NCI-H345 (cell line): ENCODE measurements at regions not wholly inside any gene's neighbourhood (a gene's known extent, or its start where the extent isn't known, plus 50 kb on each side); places are given as distances from the start of the nearest gene placed in this dataset.
"Not testable (repeated sequence)": the region's sequence is repeated elsewhere in the genome, so short reads cannot be mapped to it uniquely, and the experiment has no call there.

Experiments
- DNase-seq: peaks from one replicate; lab custom pipeline; 2025; lab: John Stamatoyannopoulos, UW

DNA sequence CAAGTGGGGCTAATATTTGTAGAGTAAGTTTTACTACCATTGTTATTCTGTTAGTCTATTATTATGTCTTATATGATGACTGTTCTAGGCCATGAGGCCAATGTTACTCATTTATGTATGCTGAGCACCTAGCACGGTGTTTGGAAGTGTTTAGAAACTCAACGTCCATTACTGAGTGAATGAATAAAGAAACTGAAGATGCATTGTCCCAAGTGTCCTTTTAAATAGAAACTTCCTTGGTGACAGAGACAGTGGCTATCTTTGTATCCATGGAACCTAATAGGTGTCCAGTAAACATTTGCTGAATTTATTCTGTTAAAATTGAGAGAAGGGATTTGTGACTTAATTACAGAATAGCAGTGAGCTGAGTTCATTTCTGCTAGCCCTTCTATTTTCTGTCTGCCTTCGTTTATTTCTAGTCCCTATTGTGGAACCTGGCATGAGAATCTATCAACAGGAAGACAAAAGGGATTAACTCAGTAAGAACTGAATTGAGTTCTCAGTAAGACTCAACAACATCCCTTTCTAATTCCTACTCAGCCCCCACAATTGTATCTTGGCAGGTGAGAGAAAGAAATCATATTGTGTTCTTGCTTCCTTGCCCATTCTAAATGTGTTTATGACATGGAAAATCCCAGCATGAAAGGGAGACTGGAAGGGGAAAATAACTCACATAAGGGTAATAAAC is 246.6 kb upstream of the LRRC3B start:
- no peak for DNase-seq

DNA sequence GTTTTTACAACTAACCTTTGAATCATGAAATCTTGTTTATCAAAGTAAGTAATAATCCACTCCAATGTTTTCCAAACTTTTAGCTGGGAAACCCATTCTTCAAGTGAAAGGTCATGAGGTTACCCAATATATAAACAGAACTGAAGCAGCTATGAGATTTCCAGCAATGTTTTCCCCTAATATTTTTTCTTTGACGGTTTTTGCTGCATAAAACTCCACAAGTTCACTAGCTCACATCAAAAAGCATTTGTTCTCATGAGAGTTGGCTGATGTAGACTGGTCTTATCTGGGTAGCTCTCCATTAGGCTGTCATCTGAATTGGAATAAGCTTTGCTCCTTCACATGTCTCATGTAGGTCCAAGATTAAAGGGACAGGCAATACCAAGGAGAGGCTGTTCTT is 241.2 kb upstream of the LRRC3B start:
- no peak for DNase-seq

DNA sequence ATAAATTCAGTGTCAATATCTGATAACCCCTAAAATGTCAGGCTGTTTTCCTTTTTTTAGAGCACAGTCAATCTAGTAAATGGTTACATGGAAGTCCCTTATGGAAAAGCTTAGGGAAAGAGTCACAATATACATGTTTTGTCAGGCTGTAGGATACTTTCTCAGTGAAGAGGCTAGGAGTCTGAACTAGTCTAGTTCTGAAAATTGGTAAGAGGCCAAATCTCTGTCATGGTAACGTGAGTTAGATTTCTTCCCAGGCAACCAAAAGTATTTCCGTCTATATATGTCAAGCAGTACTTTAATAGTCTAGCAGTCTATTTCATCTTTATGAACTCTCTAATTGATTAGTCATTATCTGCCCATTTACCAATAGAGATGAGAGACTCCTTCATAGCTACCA is 215.9 kb upstream of the LRRC3B start:
- DNase-seq = no peak

DNA sequence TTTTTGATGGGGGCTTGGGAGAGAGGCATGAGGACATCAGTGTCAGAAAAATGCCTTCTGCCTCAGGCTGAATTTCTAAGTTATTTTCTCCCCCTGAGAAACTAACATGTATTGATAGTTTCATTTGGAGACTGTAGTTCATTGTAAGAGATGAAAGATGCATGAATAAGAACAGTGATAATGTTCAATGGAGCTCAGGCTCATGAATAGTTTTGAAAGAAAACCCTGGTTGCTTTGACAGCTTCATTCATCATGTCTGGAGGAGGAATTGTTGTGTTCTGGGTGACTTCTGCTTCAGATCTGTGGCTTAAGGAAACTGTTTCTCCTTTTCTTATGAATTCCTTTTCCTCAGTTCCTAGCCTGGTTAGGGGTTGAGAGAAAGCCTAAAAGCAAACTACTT is 204.0 kb upstream of the LRRC3B start:
- no peak for DNase-seq

DNA sequence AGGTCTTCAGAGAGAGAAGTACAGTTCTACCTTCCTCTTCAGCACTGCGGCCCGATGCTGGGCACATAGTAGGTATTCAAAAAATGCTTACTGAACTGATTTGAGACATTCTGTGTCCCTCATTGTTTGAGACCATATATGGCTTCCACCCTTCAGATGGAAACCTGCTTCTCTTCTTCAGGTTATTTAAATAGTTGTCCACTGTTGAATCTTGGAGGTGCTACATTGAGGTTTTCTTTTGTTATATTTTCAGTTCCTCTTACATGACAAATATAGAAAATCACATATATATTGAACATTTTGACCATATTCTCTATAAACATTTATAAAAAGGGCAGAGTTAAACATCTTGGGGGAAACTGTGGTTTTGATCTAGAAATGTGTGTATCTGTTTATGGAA is 200.2 kb upstream of the LRRC3B start:
- no peak for DNase-seq

DNA sequence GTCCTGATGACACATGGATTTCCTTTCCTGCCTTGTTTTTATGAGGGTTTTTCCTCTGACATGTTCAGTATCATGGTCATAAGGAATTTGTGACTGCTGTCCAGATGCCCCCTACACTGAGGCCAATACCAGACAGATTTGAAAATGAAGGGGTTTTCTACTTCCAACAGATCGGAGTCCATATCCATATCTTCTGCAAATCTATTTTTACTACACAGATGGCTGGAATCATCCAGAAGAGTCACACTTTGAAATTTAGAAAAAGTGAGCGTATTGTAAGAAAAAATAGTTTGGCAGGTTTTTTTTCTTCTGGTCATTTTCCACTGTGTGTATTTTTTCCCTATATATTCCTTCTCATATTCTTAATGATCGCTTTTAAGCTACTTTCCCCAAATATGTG is 197.5 kb upstream of the LRRC3B start:
- no peak for DNase-seq

DNA sequence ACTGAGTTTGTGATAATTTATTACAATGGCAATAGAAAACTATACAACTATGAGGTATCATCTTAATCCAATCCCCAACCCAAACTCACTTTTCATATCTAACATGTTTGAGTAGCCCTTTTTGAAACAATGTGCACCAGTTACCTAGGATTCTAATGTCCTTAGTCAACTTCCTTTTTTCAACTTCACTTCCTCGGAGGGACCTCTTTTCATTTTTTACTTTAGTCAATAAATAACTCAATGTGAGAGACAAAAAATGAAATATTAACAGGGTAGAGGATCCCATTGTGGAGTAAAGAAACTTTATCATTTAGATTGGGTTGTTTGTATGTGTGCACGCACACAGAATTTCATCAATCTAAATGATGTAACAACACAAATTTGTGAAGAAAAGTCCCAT is 193.6 kb upstream of the LRRC3B start:
- DNase-seq = no peak

DNA sequence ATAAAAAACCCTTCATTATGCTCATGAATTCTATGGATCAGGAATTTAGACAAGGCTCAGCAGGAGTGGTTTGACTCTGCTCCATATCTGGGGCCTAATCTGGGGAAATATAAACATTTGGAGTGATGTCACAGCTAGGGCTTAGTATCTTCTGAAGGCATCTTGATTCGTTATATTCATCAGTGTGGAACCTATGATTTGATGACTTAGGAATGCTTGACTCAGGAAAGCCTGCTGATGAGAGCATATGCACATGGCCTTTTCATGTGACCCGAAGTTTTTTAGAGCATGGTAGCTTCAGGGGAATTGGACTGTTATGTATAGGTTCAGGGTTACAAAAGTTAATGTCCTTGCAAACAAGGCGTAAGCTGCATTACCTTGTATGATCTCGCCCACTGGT is 184.9 kb upstream of the LRRC3B start:
- DNase-seq = no peak

DNA sequence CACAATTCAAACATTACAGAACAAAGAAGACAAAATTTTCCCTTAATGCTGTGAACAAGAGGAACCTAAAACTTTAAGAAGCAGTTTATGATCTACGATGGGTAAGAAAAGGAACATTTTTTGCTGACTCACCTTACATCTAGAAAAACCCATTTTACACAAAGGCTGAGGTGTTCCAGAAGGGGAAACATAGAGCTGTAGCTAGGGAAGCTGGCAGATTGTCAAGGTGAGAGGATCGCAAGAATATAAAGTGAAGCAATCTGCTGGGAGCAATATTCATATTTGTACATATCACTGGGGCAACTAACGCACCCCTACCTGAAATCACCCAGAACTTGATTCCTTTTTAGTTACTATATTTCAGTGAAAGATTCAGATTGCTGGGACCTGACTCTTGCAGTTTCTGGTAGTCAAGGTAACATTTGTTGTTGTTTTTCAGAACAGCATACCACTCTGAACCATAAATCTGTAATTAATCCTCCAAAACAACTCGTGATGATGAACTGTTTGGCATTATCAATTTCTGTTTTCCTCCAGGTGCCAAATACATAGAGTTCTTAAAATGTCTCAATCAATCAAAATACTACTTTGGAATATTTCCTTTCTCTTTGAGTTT is 184.1 kb upstream of the LRRC3B start:
- no peak for DNase-seq

DNA sequence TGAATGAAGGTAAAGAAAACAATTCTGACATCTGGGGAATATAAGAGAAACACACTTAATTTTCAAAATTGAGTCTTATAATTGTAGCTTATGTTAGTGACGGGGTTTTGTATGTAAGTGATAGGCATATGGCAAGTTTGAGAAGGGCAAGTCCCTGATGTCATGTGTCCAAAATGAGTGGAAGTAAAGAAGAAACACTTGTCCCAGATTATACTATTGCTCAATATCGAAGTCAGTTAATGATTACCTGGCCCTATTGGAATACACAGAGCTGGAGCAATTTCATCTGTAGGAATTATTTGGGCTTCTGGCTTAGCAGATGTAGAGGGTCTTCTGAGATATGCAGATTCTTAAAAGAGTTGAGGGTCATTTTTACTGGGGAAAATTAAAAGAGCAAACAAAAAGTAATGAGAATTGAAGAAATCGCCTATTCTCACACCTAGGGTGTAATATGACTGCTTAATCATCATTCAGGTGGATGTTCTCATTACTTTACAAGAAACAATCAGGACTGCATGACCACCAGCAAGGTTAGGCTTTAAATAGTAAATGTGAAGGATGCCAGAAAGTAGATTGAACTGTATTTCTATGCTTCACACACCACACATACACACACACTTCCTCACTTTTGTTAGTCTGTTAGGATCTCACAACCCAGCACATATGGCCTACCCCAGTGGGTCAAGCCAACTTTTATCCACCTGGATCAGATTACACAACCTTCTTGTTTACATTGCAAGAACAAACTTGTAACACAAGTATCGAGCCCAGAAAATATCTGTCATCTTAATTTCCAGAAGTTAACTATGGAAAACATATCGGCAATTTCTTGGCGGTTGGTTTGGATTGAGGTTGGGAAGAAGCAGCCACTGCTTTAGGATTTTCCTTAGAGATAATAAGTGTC is 183.3 kb upstream of the LRRC3B start:
- DNase-seq = no peak

DNA sequence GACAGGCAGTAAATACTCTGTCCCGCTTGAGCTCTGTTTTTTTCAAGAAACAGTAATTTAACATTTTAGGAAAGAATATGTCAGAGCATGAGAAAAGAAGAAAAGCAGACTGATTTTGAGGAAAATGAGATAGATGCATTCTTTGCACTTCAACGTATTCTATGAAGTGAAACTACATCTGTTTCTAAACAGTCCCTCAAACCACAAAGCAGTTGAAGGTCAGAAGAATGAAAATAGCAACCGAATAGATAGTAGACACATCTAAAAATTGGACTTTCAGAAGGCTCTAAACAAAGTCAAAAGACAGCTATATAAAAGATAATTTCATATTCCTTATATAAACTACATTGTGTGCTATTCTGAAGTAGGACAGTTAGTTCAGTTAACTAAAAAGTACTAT is 172.6 kb upstream of the LRRC3B start:
- no peak for DNase-seq

DNA sequence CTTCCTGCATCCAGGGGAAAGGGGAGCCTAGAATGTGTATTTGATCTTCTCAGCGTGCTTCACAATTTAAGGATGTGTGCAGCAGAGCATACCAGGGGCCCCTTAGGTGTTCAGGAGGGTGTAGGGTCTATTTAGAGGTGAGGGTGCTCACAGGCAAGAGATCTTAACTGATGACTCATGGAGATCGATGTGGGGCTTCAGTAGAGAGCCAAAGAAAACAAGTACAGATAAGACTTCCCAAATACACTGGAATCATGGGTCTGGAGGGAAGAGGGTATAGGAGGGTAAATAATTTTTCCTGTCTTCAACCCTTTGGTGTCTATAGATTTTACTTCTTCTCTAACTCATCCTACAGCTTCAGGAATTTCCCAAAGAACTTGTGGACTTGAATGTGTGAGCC is 170.2 kb upstream of the LRRC3B start:
- no peak for DNase-seq

DNA sequence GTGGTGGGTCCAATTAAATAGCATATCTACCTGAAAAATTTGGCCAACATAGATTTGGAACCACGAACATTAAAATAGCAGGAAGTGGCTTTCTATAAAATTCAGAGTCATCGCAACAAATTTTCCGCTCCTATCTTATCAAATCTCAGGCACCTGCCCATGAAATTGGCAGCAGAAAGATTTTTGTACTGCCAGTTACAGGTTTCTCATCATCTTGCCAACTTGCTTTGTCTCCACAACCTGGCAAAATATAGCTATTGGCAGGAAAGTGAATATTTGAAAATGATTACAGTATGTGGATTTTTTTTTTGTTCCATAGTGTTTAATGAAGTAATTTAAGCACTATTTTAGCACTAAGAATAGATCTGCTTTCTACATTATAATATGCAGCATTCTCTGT is 161.6 kb upstream of the LRRC3B start:
- DNase-seq = no peak

DNA sequence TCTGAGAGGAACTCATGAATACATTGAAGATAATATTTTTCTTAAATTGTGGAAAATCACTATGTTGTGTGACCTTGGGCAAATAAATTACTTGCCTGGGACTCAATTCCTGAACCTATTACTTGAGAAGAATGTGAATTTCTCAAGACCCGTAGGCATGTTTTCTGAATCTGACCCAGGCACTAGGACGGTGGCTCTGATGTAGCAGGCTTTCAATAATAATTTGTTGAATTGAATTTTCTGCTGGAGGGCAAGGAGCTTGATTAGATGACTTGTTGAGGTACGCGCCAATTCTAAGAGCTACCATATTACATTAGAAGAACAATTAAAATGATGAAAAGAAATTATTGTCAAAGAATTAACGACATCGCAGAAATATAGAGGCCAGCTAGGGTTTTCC is 150.2 kb upstream of the LRRC3B start:
- DNase-seq = no peak

DNA sequence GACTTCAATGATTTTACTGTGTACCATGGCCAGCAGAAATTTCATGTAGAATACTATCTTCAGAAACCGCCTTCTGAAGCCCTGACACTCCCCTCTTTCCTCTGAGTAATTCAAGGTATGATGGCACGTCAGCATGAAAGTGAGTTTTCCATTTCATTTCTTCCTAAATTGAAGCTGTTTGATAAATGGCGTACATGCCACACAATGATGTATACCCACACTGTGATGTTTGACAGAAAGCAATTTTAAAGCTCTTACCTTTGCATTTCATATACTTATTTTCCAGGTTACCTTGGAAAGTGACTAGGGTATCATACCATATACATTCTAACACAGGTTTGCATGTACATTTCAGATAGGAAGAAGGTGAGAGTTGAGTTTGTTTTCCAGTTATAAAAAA is 147.9 kb upstream of the LRRC3B start:
- no peak for DNase-seq

DNA sequence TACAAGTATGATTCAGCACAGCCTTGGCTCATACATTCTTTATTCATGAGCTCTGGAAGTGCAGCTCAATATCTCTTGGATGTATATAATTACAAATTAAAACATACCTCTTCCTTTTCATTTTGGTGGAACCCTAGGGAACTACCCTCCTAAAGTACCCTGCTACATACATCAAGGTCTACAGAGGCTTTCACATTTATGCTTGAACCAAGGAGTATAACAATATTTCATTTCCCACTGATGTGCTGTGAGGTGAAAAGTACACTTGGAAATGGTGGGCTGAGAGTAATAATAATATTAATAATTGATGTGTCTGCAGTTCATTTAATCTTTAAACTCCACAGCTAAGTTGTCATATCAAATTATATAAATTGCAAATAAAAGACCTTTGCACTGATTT is 142.2 kb upstream of the LRRC3B start:
- no peak for DNase-seq

DNA sequence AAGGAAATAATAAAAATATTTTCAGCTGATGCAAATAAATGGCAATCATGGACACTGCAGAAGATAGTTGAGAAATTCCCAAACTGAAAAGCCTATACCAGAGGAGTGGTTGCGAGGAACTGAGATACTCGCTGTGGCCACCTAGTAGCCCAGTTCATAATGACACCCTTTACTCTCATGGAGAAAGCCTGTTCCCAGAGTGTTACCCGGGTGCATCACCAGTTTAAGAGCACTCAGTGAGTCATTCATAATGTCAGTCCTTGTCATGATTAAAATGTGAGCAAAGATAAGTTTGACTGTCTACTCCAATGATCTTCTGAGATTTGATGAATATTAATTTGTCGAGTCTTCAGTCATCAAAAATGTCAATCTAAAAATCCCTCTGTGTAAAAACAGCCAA is 138.4 kb upstream of the LRRC3B start:
- DNase-seq = no peak

DNA sequence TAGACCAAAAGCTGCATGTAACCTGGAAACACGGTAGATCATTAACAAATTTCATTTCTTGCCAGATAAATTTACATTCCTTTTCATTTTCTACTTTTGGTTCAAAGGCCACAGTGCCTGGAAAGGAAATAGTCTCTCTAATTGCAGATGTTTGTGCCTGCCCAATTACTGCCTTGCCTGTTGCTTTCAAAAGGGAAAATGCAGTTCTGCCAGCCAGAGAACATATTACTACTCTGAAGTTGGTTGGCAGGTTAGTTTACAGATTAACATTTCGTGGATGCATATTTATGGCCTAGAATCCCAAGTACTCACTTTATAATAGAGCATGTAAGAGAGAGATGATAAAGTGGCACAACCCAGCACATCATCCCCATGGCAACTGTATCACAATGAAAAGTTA is 124.3 kb upstream of the LRRC3B start:
- DNase-seq = no peak

DNA sequence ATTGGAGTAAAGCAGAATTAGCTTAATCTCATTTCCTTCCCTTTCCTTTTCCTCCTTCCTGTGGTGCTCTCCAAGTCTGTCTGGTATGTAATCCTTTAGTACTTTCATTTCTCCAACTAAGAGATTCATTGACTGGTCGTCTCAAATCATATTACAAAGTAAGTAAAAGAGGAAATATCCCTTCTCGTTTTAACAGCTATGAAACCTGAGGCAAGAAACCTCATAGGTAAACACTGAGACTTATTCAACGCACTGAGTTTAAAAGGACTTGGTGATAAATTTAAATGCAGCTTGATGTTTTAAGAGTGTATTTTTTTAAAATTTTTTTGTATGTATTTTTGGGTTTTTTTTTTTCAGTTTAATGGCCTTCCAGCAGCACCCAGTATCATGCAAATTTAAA is 117.2 kb upstream of the LRRC3B start:
- DNase-seq = no peak

DNA sequence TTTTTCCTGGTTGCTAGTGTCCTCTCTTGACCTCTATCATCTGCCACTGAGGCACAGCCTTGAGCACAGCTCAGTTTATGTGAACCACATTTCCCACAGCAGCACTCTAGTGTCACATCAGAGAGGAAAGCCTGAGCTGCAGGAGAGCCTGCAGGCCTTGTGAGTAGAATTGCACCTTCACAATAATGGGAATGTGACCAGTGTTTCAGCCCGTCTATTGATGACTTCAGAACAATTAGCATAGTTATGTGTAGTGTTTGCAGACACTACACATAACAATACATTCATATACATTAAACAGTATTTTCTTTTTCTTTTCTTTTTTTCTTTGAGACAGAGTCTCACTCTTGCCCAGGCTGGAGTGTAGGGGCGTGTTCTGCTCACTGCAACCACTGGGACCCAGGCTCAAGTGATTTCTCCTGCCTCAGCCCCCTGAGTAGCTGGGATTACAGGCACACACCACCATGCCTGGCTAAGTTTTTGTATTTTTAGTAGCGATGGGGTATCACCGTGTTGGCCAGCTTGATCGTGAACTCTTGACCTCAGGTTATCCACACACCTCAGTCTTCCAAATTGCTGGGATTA is 108.0 kb upstream of the LRRC3B start:
- not testable (repeated sequence) for DNase-seq

DNA sequence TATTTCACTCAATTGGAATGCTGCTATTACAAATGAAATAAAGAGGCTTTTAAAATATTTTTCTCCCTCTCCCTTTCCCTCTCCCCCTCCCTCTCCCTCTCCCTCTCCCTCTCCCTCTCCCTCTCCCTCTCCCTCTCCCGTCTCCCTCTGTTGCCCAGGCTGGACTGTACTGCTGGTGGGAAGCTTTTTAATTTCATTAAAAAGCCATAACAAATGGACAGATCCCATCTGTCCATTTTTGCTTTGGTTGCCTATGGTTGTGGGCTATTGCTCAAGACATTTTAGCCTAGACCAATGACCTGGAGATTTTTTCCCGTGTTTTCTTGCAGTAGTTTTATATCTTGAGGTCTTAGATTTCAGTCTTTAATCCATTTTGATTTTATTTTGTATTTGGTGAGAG is 107.2 kb upstream of the LRRC3B start:
- DNase-seq = no peak

DNA sequence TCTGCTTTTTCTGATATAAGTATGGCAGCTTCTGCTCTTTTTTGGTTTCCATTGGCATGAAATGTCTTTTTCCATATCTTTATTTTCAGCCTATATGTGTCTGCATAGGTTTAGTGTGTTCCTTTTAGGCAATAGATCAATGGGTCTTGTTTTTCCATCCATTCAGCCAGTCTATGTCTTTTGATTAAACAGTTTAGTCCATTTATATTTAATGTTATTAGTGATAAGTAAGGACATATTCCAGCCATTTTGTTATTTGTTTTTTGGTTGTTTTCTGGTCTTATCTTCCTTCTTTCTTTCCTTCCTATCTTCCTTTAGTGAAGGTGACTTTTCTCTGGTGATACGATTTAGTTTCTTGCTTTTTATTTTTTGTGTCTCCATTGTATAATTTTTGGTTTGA is 101.3 kb upstream of the LRRC3B start:
- no peak for DNase-seq

DNA sequence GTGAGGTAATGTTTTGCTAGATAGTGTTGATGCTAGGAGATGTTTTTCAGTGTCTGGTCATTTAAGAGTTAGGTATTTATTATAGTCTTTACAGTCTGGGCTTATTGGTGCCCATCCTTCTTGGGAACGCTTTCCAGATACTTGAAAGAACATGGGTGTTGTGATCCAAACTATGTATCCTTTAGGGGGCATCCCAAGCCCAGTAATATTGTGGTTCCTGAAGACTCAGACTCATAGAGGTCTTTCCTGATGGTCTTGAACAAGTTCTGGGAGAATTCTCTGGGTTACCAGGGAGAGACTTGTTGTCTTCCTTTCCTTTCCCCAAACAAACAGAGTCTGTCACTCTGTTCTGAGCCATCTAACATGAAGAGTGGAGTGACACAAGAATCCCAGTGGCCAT is 99.7 kb upstream of the LRRC3B start:
- DNase-seq = no peak
